GM21576 (cell line): ENCODE measurements at regions not wholly inside any gene's neighbourhood (a gene's known extent, or its start where the extent isn't known, plus 50 kb on each side); places are given as distances from the start of the nearest gene placed in this dataset.
"Not testable (repeated sequence)": the region's sequence is repeated elsewhere in the genome, so short reads cannot be mapped to it uniquely, and the experiment has no call there.

Experiments used
- ATAC-seq: cut with Tn5 transposase; IDR thresholded peaks from one replicate; pipeline ENCODE4 v1.9.1; 2021; ENCODE audit warnings: mild to moderate bottlenecking, moderate library complexity; ENCODE audit not compliant: unreplicated experiment

DNA sequence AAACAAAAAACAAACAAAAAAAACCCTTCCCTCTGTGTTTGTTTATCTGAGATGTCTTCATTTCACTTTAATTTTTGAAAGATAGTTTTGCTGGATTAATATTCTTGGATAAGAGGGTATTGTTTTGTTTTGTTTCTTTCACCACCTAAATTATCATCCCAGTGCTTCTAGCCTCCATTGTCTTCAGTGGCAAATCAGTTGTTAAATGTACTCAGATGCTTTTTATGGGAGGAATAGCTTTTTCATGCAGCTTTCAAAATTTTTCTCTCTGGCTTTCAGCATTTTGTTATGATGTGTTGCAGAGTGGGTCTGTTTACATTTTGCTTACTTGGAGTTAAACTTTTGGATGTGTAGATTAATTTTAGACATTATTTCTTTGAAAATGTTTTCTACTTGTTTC lies 203.5 kb upstream of the DCC start:
- no peak for ATAC-seq

DNA sequence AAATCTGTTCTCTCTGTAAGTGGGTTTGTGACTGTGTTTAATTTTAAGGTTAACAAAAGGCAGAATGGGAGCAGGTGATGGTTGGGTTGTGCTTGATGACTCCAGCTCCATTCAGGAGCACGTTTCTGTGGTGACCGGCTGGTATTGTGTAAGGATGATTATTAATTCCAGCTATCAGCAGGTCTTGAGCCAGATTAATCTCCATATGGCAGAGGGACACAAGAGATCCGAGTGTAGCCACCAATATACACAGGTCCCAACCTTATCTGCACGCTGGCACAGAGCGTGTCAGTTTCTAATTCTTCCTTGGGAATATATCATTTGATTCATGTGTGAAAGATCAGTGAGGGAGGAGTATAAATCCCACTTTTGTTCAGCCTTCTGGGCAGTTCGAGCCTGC lies 199.0 kb upstream of the DCC start:
- no peak for ATAC-seq

DNA sequence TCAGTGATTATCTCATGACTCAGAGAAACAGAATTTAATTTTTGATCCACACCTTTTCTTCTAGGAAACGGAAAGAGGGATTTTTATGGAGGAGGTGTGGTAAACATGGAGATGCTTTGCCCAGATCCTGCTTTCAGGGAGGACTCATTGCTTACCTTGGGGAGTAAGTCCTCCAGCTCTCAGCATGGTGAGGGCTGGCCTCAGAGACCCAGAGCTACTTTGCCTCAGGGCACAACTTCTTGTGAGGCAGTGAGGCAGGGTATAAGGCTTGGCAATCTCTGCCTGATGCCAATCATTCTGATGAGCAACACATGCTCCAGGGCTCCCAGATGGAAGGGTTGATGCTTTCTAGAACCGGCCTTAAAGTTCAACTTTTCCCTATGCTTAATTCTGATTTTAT lies 189.9 kb upstream of the DCC start:
- ATAC-seq = no peak

DNA sequence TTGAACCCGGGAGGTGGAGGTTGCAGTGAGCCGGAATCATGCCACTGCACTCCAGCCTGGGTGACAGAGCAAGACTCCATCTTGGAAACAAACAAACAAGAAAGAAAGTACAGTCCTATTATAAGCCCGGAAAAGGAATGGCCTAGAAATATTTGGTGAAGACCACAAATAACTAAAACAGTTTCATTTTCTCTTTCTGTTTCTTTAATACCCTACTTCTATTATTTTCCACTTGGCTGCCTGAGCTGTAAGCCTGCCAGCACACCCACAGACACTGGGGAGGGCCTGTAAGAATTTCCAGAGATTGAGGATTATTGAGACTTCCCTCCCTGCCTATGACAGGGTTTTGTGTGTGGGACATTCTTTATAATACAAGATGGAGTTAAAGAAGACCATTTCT lies 188.0 kb upstream of the DCC start:
- no peak for ATAC-seq

DNA sequence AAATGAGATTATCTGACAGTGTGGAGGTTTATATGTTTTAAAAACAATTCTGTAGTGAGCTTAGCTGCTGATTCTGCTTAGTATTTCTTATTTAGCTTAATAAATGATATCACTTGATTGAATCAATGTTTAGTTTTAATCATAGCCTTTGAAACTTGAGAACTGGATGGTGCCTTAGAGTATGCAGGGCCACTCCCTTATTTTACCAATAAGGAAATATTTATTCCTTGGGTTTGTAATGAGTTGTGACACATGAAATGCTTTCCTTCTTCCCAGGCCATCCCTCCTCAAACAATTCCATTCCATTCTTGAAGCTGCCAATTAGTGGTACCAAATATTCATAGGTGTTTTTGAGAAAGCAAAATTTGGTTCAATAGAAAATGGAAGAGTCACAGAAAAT lies 183.8 kb upstream of the DCC start:
- no peak for ATAC-seq

DNA sequence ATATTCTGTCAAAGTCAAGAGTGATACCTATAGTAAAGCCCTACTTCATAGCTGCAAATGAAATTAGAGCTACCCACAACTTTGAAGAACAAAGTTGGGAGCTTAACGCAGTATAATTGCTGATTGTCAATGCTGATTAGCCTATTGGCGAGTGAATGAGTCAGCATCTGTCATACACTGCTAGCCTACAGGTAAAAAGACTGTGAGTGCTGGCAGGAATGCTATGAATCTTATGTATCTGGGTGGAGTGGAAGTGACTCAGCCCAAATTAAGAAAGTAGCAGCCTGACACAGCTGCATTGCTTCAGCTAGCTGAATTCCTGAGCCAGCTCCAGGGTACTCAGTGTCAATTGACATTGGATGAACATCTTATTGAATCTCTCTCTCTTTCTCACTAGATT lies 179.4 kb upstream of the DCC start:
- ATAC-seq = no peak

DNA sequence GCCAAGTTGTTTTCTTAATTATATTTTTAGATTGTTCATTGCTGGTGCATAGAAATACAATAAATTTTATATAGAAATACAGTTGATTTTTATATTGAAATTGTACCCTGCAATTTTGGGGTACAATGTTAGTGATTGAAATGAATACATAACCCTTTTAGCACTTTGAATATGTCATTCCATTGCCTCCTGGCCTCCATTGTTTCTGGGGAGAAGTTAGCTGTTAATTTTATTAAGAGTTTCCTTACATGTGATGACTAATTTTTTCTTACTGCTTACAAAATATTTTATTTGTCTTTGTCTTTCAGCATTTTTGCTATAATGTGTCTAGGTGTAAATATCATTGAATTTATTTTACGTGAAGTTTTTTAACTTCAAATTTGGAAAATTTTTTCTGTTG lies 176.5 kb upstream of the DCC start:
- no peak for ATAC-seq

DNA sequence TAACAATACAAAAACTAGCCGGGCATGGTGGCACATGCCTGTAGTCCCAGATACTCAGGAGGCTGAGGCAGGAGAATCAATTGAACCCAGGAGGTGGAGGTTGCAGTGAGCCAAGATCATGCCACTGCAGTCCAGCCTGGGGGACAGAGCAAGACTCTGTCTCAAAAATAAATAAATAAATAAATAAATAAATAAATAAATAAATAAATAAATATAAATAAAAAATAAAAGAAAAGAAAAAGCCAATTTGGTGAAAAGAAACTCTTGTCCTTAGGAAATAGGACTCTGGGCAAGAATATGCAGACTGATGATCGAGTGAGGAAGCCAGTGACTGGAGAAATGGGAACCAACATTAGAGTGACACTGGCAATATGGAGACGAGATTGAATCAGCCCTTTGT lies 171.9 kb upstream of the DCC start:
- ATAC-seq = not testable (repeated sequence)

DNA sequence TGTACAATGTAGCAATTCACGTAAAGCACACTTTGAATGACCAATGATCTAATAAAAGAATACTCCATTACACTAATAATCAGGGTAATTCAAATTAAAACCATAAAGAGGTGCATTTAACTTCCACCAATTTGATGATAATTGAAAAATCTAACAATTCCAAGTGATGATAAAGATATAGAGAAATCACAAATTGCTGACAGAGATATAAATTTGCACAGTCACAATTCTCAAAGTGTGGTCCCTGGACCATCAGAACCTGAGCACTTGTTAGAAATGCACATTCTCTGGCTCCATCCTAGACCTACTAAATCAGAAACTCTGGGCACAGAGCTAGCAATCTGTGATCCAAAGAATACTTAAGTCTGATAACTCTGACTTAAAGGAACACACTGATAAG lies 165.8 kb upstream of the DCC start:
- ATAC-seq = no peak

DNA sequence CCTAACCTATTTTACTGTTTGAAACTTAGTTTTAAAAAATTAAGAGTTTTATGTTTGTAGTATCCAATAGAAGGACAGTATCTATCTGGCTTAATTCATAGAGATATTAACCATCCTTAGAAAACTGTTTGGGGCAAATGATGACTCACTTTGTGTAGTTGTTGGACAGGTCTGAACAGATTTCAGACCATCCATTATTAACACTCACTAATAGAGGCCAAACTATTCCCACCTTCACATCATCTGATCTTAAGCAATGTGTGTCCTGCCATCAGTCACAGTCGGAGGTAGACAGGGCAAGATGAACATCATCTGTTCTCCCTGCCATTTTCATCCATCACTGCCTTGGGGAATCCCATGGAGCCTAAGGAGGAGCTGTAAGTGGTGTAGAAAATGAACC lies 164.6 kb upstream of the DCC start:
- ATAC-seq = no peak

DNA sequence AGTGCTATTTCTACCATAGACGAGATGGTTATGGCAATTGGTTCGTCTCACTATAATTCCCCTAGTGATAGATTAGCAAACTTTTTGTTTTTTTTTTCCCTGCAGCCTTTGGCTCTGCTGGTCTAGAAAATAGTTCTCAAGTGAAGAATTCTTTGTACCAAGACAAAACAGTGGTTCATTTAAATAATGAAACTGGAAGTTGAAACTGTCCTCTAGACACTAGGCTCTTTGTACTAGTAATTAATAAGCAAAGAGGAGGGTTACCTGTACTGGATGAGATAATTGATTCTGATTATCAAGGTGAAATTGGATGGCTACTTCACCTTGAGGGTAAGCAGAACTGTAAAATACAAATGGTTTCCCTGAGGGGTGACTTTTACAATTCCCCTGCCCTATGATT lies 156.9 kb upstream of the DCC start:
- ATAC-seq = no peak

DNA sequence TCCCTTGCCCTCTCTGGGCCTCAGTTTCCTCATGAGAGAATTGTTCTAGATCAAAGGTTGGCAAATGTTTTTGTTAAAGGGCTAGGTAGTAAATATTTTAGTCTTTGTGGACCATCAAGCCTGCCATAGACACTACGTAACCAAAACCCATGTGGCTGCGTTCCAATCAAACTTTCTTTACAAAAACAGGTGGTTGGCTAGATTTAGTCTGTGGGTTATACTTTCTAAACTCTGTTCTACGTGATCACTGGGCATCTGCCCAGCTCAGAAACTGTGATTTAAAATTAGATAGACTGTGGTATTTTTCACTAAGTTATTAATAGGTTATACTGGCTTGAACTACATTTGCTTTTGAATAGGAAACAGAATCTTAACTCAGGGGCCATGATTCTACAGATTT lies 149.8 kb upstream of the DCC start:
- ATAC-seq = no peak

DNA sequence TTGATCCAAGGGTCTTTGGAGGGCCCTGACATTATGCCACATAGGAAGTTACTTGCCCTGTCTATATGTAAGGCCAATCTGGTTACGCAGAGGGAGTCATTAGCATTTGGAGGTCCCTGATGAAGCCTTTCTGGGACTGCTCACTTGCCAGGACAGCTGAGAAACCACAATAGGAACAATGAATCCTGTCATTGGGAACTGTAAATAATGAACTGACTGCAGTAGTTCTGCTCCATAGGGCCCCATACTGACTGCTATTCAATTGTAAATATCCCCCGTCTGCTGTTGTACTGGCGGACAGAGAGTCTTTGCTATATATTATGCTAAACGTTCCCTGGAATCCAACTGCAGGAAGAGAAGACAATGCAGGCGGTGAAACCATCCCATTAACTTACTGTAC lies 149.4 kb upstream of the DCC start:
- ATAC-seq = no peak

DNA sequence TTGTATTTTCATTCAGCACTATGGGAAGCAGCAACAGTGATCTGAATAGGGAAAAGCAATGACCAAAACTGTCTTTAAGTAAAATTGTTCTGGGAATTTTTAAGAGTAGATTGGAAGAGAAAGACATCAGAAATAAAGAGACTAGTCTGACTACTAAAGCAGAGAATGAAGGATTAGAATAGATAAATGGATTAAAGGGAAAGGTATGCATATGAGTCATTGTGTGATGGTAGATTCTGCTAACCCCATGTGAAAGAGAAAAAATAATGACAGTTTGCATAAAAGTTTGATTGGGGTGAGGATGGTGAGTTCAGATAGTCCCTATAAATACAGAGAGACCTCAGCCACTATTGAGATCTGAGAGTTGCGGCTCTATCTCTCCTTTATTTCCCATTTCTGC lies 139.6 kb upstream of the DCC start:
- no peak for ATAC-seq

DNA sequence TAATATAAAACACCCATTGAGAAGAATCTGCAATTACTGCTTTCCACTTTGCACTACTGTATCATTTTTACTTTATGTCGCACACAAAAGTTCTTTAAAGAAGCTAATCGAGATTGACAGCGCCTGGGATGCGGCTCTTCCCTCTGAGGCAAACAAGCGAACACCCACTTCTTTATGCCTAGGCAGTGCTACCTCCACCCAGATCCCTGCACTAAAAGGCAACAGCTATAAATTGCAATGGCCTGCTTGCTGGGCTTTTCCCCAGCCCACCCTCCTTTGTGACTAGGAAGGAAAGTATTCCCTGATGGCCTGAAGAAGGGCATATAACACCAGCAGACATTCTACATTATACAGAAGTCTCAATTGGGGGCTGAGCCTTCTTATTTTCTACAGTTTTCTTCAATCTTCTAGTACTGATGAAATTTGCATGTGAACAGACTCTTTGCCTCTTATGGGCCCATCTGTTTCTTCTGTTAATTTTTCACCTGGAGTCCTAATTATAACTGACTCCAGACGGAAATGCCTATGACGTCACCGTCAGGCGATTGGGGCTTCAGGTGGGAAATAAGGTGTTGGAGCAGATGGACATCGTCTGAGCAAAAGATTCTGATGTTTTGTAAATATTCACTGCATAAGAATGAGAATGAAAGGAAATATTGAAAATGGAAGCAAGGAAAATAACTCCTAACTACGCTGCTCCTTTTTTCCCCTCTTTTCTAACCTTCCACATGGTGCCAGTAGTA lies 138.9 kb upstream of the DCC start:
- no peak for ATAC-seq

DNA sequence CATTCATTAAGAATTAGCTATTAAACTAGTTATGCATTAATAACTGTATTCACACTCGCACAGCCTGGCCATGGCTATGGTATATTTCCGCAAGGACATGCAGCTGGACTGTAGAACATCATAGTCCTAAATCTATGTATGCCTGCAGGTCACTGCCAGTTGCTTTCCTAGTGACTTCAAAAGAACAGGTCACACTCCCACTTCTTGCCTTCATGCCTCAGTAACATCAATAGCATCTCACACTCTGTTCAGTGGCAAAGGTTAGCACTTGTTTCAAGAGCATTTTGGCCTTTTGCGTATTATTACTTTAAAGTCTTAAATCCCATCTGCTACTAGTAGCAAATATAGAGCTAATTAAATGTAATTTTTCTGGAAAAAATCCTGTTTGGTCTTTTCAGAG lies 131.4 kb upstream of the DCC start:
- ATAC-seq = no peak

DNA sequence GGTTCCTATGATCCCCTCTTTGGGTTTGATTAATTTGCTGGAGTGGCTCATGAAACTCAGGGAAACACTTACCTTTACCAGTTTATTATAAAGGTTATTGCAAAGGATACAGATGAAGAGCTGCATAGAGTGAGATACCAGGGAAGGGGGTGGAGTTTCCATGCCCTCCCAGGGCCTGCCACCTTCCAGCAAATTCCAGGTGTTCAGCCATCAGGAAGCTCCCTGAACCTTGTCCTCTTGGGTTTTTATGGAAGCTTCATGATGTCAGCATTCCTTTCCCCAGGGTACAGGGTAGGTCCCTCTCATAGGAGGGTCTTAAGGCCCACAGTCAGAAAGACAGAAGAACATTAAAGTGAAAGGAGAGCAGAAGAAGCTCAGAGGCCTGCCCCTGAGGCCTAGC lies 123.9 kb upstream of the DCC start:
- no peak for ATAC-seq

DNA sequence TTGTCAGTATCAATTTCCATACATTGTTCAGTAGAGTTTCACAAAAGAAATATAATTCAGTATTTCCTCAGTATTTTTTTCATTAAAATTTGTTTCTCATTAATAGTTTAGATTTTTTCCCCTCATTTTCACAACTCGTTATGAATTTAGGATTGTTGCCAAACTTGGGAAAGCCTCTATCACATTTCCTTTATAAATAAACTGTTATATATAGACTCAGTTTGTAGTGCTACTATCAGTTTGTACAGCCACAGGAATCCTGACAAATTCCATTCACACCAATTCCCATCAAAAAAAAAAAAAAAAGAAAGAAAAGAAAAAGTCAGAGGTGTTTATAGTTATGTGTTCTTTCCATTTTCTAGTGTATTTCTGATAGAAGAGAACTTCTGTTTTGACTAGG lies 123.3 kb upstream of the DCC start:
- no peak for ATAC-seq

DNA sequence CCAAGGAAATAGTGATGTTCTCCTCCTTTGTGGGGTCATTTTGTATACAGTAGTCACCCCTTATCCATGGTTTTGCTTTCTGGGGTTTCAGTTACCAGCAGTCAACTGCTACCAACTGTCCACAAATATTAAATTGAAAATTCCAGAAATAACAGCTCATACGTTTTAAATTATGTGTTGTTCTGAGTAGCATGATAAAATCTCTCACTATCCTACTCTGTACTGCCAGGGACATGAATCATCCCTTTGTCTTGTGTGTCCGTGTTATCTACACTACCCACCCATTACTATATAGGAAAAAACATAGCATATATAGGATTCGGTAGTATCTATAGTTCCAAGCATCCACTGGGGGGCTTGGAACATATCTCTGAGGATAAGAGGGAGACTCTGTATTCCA lies 120.9 kb upstream of the DCC start:
- ATAC-seq = no peak

DNA sequence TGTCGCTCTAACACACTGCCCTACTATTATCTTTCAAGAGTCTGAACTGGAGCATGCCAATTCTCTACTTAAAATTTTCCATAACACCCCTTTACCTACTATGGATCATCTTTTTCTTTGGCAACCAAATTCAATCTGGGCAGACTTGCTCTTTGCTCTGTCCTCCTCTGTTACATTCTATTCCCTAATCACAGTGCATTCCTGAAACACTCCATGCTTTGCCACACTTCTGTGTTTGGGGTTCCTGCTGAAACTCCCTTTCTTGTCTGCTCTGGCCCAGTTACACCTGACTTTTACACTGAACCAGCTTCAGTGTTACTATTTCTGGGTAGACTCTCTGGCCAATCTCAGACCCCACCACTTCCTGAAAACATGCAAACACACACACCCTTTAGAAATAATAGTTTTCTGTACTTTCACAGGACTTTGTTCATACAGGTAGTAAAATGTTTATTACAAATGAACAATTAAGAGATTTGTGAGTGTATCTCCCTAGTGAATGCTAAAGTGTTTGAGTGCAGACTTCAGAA lies 119.9 kb upstream of the DCC start:
- no peak for ATAC-seq

DNA sequence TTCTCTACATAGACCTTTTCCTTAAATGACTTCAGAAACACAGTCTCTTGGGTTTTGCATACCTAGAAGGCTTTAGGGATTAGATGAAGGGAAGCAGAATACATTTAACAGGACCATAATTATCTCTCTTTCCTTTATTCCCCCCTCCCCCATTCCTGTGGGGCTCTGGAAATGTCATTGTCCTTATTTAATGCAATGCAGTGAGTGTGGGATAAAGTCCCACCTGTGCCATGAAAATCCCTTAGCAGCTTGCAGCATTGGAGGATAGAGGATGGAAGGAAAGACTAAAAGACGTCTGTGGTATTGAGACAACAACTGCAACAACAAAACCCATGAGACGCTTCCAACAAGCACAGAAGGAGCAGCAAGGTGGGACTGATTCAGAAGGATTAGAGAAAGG lies 117.8 kb upstream of the DCC start:
- no peak for ATAC-seq

DNA sequence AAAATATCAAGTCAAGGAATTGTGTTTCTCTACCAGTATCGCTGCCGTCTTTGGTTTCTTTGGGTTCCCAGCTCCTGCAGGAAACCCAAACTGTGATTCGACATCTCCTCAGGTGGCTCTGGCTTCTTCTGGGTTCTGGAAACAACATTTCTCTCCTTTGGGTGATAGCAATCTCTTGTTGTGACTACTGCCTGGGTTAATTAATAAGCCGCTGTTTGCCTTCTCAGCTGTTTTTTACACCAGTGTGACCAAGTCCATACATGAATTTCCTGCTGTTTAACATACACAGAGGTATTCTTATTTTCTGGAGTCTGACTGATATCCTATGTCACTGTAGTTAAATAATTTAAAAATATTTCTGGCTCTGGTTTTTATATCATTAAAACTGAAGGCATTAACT lies 112.5 kb upstream of the DCC start:
- ATAC-seq = no peak

DNA sequence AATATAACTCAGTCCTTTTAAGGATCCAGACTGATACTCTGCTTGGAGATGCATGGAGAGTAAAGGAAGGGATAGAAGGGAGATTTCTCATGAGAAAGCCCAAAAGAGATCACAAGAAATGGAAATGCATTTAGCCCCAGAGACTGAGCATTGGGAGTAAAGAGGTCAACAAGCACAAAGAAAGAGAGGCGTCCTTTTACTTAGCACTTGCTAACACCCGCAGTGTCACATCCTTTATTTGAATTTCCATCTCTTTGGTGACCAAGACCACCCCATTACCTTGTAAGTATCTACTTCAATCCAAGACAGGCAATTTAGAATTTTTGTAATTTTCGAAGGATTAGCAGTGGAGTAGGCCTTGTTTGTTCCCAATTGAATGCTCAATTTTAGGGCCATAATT lies 111.8 kb upstream of the DCC start:
- ATAC-seq = no peak
